OCI-M1 (cell line): ENCODE measurements at regions not wholly inside any gene's neighbourhood (a gene's known extent, or its start where the extent isn't known, plus 50 kb on each side); places are given as distances from the start of the nearest gene placed in this dataset.
A peak's percentile ranks its signal among the peaks of the same experiment; 100 is the strongest.

Source experiments
- DNase-seq: peaks from one replicate; lab custom pipeline; 2025; lab: John Stamatoyannopoulos, UW

- no peak for DNase-seq
These were observed 71.3 kb upstream of the SOX4 start for GRCh38 chr6:21522143-21522747.

GRCh38 chr6:21522797-21523456 lies 70.6 kb upstream of the SOX4 start:
- DNase-seq: no peak

- DNase-seq: peak; percentile 49
These were observed 69.9 kb upstream of the SOX4 start for GRCh38 chr6:21523652-21524051.

- no peak for DNase-seq
These were observed 69.3 kb upstream of the SOX4 start for GRCh38 chr6:21524201-21524600.

- DNase-seq: no peak
These were observed 66.6 kb upstream of the SOX4 start for GRCh38 chr6:21526974-21527373.

GRCh38 chr6:21527731-21528130 lies 65.8 kb upstream of the SOX4 start:
- no peak for DNase-seq

- no peak for DNase-seq
These were observed 64.1 kb upstream of the SOX4 start for GRCh38 chr6:21529431-21529830.

GRCh38 chr6:21531393-21531792 lies 62.2 kb upstream of the SOX4 start:
- DNase-seq: no peak

GRCh38 chr6:21533678-21534077 lies 59.9 kb upstream of the SOX4 start:
- no peak for DNase-seq

- no peak for DNase-seq
These were observed 57.2 kb upstream of the SOX4 start for GRCh38 chr6:21536280-21536766.

GRCh38 chr6:21537637-21538036 lies 55.9 kb upstream of the SOX4 start:
- DNase-seq: no peak

GRCh38 chr6:21538186-21538798 lies 55.3 kb upstream of the SOX4 start:
- no peak for DNase-seq

- no peak for DNase-seq
These were observed 53.9 kb upstream of the SOX4 start for GRCh38 chr6:21539621-21540100.
